ENCODE measurements at regions not wholly inside any gene's neighbourhood (a gene's known extent, or its start where the extent isn't known, plus 50 kb on each side); places are given as distances from the start of the nearest gene placed in this dataset. TPM values are rescaled to one million over a fixed set of nuclear protein-coding genes. Genes with fewer than 3 reads are reported as not detected.

- H3K23ac ChIP-seq (ENCODE audit: low read length in 2 of 2), result no peak overlapping the region
- no peak overlapping the region for H3K14ac ChIP-seq (ENCODE audit: low read length in 2 of 2)
- H3K4me1 ChIP-seq (ENCODE audit: control insufficient read depth, insufficient read depth, low read depth, low read length), result no peaks in the 10 kb centered on the region
- H2BK12ac ChIP-seq (ENCODE audit: low read length in 2 of 2), result no peak overlapping the region
- no peak for DNase-seq
- no peak overlapping the region for H3K27ac ChIP-seq (ENCODE audit: low read length, poor library complexity, severe bottlenecking)
- H4K8ac ChIP-seq (ENCODE audit: low read length), result no peak overlapping the region
- H3K36me3 ChIP-seq (ENCODE audit: control insufficient read depth in 1 of 2, insufficient read depth in 2 of 2, low read depth in 1 of 2, low read length in 2 of 2), result no peaks in the 10 kb centered on the region
- H3K18ac ChIP-seq (ENCODE audit: low read depth in 1 of 2, low read length in 2 of 2), result no peak overlapping the region
- no peak overlapping the region for H4K91ac ChIP-seq (ENCODE audit: low read length)
- H3K9me3 ChIP-seq (ENCODE audit: control insufficient read depth, low read length), result no peaks in the 10 kb centered on the region
- no peak overlapping the region for H2BK5ac ChIP-seq (ENCODE audit: low read depth, low read length, poor library complexity, severe bottlenecking)
- no peak overlapping the region for H2AFZ ChIP-seq (ENCODE audit: low read depth, low read length)
- WGBS, result 71% methylated on average over 5 of the region's 5 CpGs
- H2BK120ac ChIP-seq (ENCODE audit: low read depth, low read length), result no peak overlapping the region
- no peak overlapping the region for H3K9ac ChIP-seq (ENCODE audit: low read length)
- no peak overlapping the region for H2BK15ac ChIP-seq (ENCODE audit: low read depth, poor library complexity, severe bottlenecking)
- H2AK5ac ChIP-seq (ENCODE audit: low read length, severe bottlenecking), result no peak overlapping the region
- peaks cover 0 to 68% of the 10 kb centered on the region in 2 experiments for H3K27me3 ChIP-seq (ENCODE audit: control insufficient read depth in 1 of 2, insufficient read depth in 1 of 2, low read length in 2 of 2)
- no peak overlapping the region for H3K4me2 ChIP-seq (ENCODE audit: low read length, poor library complexity, severe bottlenecking)
- H3K4ac ChIP-seq (ENCODE audit: low read depth in 1 of 2, low read length in 2 of 2), result no peak overlapping the region
- H3K4me3 ChIP-seq (ENCODE audit: insufficient read depth in 1 of 2, low read depth in 1 of 2, low read length in 2 of 2), result no peak overlapping the region
- H3K79me1 ChIP-seq (replicated peaks; ENCODE audit: low read length, poor library complexity, severe bottlenecking), result no peaks in the 10 kb centered on the region
These were observed 54.9 kb upstream of the PTPRT start for GRCh38 chr20:43244647-43245046.

- WGBS, result 66% methylated on average over 5 of the region's 7 CpGs
- no peak overlapping the region for H3K4me3 ChIP-seq (ENCODE audit: insufficient read depth in 1 of 2, low read depth in 1 of 2, low read length in 2 of 2)
These were observed 54.1 kb upstream of the PTPRT start for GRCh38 chr20:43243672-43244269.

GRCh38 chr20:43241057-43241702, 51.5 kb upstream of the PTPRT start:
- DNase-seq, result no peak
- no peak overlapping the region for H3K4me3 ChIP-seq (ENCODE audit: insufficient read depth in 1 of 2, low read depth in 1 of 2, low read length in 2 of 2)
- no peak overlapping the region for H3K14ac ChIP-seq (ENCODE audit: low read length in 2 of 2)
- H2AFZ ChIP-seq (ENCODE audit: low read depth, low read length), result no peak overlapping the region
- H2BK5ac ChIP-seq (ENCODE audit: low read depth, low read length, poor library complexity, severe bottlenecking), result no peak overlapping the region
- H2BK12ac ChIP-seq (ENCODE audit: low read length in 2 of 2), result no peak overlapping the region
- 61% methylated on average over 3 of the region's 3 CpGs for WGBS
- H3K27me3 ChIP-seq (ENCODE audit: control insufficient read depth in 1 of 2, insufficient read depth in 1 of 2, low read length in 2 of 2), result peaks cover 0 to 47% of the 10 kb centered on the region in 2 experiments
- no peak overlapping the region for H2BK15ac ChIP-seq (ENCODE audit: low read depth, poor library complexity, severe bottlenecking)
- no peaks in the 10 kb centered on the region for H3K79me1 ChIP-seq (replicated peaks; ENCODE audit: low read length, poor library complexity, severe bottlenecking)
- no peaks in the 10 kb centered on the region for H3K4me1 ChIP-seq (ENCODE audit: control insufficient read depth, insufficient read depth, low read depth, low read length)
- no peak overlapping the region for H3K23ac ChIP-seq (ENCODE audit: low read length in 2 of 2)
- H3K4ac ChIP-seq (ENCODE audit: low read depth in 1 of 2, low read length in 2 of 2), result no peak overlapping the region
- H3K18ac ChIP-seq (ENCODE audit: low read depth in 1 of 2, low read length in 2 of 2), result no peak overlapping the region
- no peak overlapping the region for H2BK120ac ChIP-seq (ENCODE audit: low read depth, low read length)
- no peaks in the 10 kb centered on the region for H3K36me3 ChIP-seq (ENCODE audit: control insufficient read depth in 1 of 2, insufficient read depth in 2 of 2, low read depth in 1 of 2, low read length in 2 of 2)
- no peak overlapping the region for H4K91ac ChIP-seq (ENCODE audit: low read length)
- H3K9me3 ChIP-seq (ENCODE audit: control insufficient read depth, low read length), result no peaks in the 10 kb centered on the region
- H2AK5ac ChIP-seq (ENCODE audit: low read length, severe bottlenecking), result no peak overlapping the region
- H3K9ac ChIP-seq (ENCODE audit: low read length), result no peak overlapping the region
- no peak overlapping the region for H3K4me2 ChIP-seq (ENCODE audit: low read length, poor library complexity, severe bottlenecking)
- no peak overlapping the region for H4K8ac ChIP-seq (ENCODE audit: low read length)
- H3K27ac ChIP-seq (ENCODE audit: low read length, poor library complexity, severe bottlenecking), result no peak overlapping the region

More at GRCh38 chr20:43243672-43244269, 54.1 kb upstream of the PTPRT start:
- H2BK120ac ChIP-seq (ENCODE audit: low read depth, low read length), result no peak overlapping the region
- no peak overlapping the region for H3K4me2 ChIP-seq (ENCODE audit: low read length, poor library complexity, severe bottlenecking)
- H4K8ac ChIP-seq (ENCODE audit: low read length), result no peak overlapping the region
- H2BK12ac ChIP-seq (ENCODE audit: low read length in 2 of 2), result no peak overlapping the region
- H4K91ac ChIP-seq (ENCODE audit: low read length), result no peak overlapping the region
- no peak overlapping the region for H3K27ac ChIP-seq (ENCODE audit: low read length, poor library complexity, severe bottlenecking)
- H3K4ac ChIP-seq (ENCODE audit: low read depth in 1 of 2, low read length in 2 of 2), result no peak overlapping the region
- H3K18ac ChIP-seq (ENCODE audit: low read depth in 1 of 2, low read length in 2 of 2), result no peak overlapping the region
- DNase-seq, result no peak
- no peaks in the 10 kb centered on the region for H3K36me3 ChIP-seq (ENCODE audit: control insufficient read depth in 1 of 2, insufficient read depth in 2 of 2, low read depth in 1 of 2, low read length in 2 of 2)
- no peaks in the 10 kb centered on the region for H3K4me1 ChIP-seq (ENCODE audit: control insufficient read depth, insufficient read depth, low read depth, low read length)
- H3K14ac ChIP-seq (ENCODE audit: low read length in 2 of 2), result no peak overlapping the region
- H3K79me1 ChIP-seq (replicated peaks; ENCODE audit: low read length, poor library complexity, severe bottlenecking), result no peaks in the 10 kb centered on the region
- H3K23ac ChIP-seq (ENCODE audit: low read length in 2 of 2), result no peak overlapping the region
- H2BK5ac ChIP-seq (ENCODE audit: low read depth, low read length, poor library complexity, severe bottlenecking), result no peak overlapping the region
- H2AK5ac ChIP-seq (ENCODE audit: low read length, severe bottlenecking), result no peak overlapping the region
- H2AFZ ChIP-seq (ENCODE audit: low read depth, low read length), result no peak overlapping the region
- H3K9ac ChIP-seq (ENCODE audit: low read length), result no peak overlapping the region
- H3K9me3 ChIP-seq (ENCODE audit: control insufficient read depth, low read length), result no peaks in the 10 kb centered on the region
- H3K27me3 ChIP-seq (ENCODE audit: control insufficient read depth in 1 of 2, insufficient read depth in 1 of 2, low read length in 2 of 2), result peaks cover 0 to 68% of the 10 kb centered on the region in 2 experiments
- H2BK15ac ChIP-seq (ENCODE audit: low read depth, poor library complexity, severe bottlenecking), result no peak overlapping the region

Small RNA genes in the stretch of these regions (small RNA-seq; reads per million reads assigned to genes)
- not detected for gene RF00426 (ENCODE audit: low read depth)
